K562 (cell line): ENCODE measurements at regions not wholly inside any gene's neighbourhood (a gene's known extent, or its start where the extent isn't known, plus 50 kb on each side); places are given as distances from the start of the nearest gene placed in this dataset.

Experiments
- ATAC-seq: fragments of 200-7000 bp; cut with Tn5 transposase; 3 replicates; pipeline ENCODE4 v1.9.1; 2020; ENCODE audit warnings: moderate library complexity
- BruUV-seq: library from RNA; stranded (reverse); fragments of 400-500 nt; replicated peaks from 2 replicates; lab custom pipeline; 2021; lab: Mats Ljungman, UMichigan
- CTCF ChIA-PET: fragments of 300-600 bp; formaldehyde crosslinking; extraction: SDS; loops from one replicate; lab custom pipeline; 2021; ENCODE audit warnings: low intra/inter-chr PET ratio; lab: Yijun Ruan, JAX
- POLR2A ChIA-PET: fragments of 300-600, 350-650 bp; sonication (Branson Sonifier 250); formaldehyde crosslinking; extraction: SDS; loops from one replicate; lab custom pipeline; 2021; ENCODE audit warnings: antibody characterized with exemption, inconsistent platforms; lab: Yijun Ruan, JAX
- DNase-seq, 4 experiments: peaks; one replicate each; pipeline versions ENCODE4 v3.0.0 to v3.0.0-alpha.2; 2011 to 2018; ENCODE audit warnings: low spot score in 3 of 4, mixed read lengths in 3 of 4; ENCODE audit errors: extremely low read depth in 1 of 4
- FAIRE-seq: peaks from 2 replicates; lab custom pipeline; 2011; peaks lifted over from hg19 to GRCh38; lab: Jason Lieb, UNC
- H2AFZ ChIP-seq: 2 replicates; pipeline ENCODE4 v1.6.0; 2011; ENCODE audit warnings: low read depth, low read length, control low read depth, inconsistent platforms
- H3K27ac ChIP-seq: fragments of 200-600 bp; 3 replicates; pipeline ENCODE4 v1.8.0; 2011; ENCODE audit warnings: low read depth, mild to moderate bottlenecking, control low read depth, inconsistent platforms, low read length, moderate library complexity, mixed read lengths; ENCODE audit errors: extremely low read depth
- H3K27me3 ChIP-seq, 2 experiments: fragments of 300-600 bp in 1 of 2; 2 replicates in 1 of 2; 3 replicates in 1 of 2; pipeline versions ENCODE4 v1.6.0 to v1.8.0; 2011; ENCODE audit warnings: inconsistent platforms in 2 of 2, low read length in 2 of 2, mild to moderate bottlenecking in 1 of 2, mixed read lengths in 1 of 2, moderate library complexity in 1 of 2; ENCODE audit not compliant: control insufficient read depth in 2 of 2, insufficient read depth in 2 of 2
- H3K36me3 ChIP-seq: fragments of 300-600 bp; 3 replicates; pipeline ENCODE4 v1.8.0; 2011; ENCODE audit warnings: mild to moderate bottlenecking, low read length, inconsistent platforms; ENCODE audit not compliant: control insufficient read depth, insufficient read depth
- H3K4me1 ChIP-seq, 2 experiments: fragments of 200-600 bp in 1 of 2; replicated peaks in 1 of 2; 2 replicates in 1 of 2; 3 replicates in 1 of 2; pipeline versions ENCODE4 v1.5.1 to v1.8.0; 2011; ENCODE audit warnings: inconsistent platforms in 2 of 2, low read length in 2 of 2, mild to moderate bottlenecking in 1 of 2, mixed read lengths in 1 of 2, moderate library complexity in 1 of 2; ENCODE audit not compliant: control insufficient read depth in 2 of 2, insufficient read depth in 2 of 2
- H3K4me2 ChIP-seq: 2 replicates; pipeline ENCODE4 v1.6.1; 2011; ENCODE audit warnings: low read length, control low read depth, inconsistent platforms, mixed read lengths; ENCODE audit not compliant: insufficient read depth
- H3K4me3 ChIP-seq: fragments of 200-600 bp; sonication (generic), shearing (Covaris generic); 2 replicates; pipeline ENCODE4 v1.5.1; 2016; ENCODE audit warnings: control low read depth, inconsistent platforms
- H3K79me2 ChIP-seq: fragments of 200-600 bp; 3 replicates; pipeline ENCODE4 v1.8.0; 2011; ENCODE audit warnings: low read length, inconsistent platforms; ENCODE audit not compliant: control insufficient read depth, insufficient read depth
- H3K9ac ChIP-seq, 2 experiments: 2 replicates each; pipeline versions ENCODE4 v1.6.0 to v1.6.1; 2011; ENCODE audit warnings: low read depth in 2 of 2, low read length in 2 of 2, control low read depth in 1 of 2, inconsistent platforms in 1 of 2, mild to moderate bottlenecking in 1 of 2, mixed read lengths in 1 of 2; ENCODE audit not compliant: insufficient read depth in 1 of 2
- H3K9me1 ChIP-seq: one replicate; pipeline ENCODE4 v1.6.0; 2011; ENCODE audit warnings: inconsistent platforms, mild to moderate bottlenecking, low read length, moderate library complexity; ENCODE audit not compliant: control insufficient read depth, insufficient read depth
- H3K9me3 ChIP-seq: replicated peaks from 2 replicates; pipeline ENCODE4 v1.5.1; 2011; ENCODE audit warnings: low read depth, low read length, inconsistent platforms; ENCODE audit not compliant: control insufficient read depth, insufficient read depth
- H4K20me1 ChIP-seq: replicated peaks from 2 replicates; pipeline ENCODE4 v1.6.1; 2011; ENCODE audit warnings: low read length, inconsistent platforms, mixed read lengths; ENCODE audit not compliant: control insufficient read depth, insufficient read depth
- ATF7 ChIP-seq: fragments of 450-650 bp; IDR thresholded peaks from 2 replicates; pipeline ENCODE4 v1.7.1; 2014; ENCODE audit warnings: mild to moderate bottlenecking, moderate library complexity
- ETV1 ChIP-seq: fragments of 450-650 bp; conservative IDR thresholded peaks from 2 replicates; pipeline ENCODE4 v1.6.1; 2016; ENCODE audit warnings: missing genetic modification characterization, control low read depth, low read depth, missing compliant biosample characterization
- KDM1A ChIP-seq, 2 experiments: fragments of 450-650 bp; IDR thresholded peaks; 2 replicates each; pipeline ENCODE4 v1.6.1; 2016; ENCODE audit warnings: mild to moderate bottlenecking in 2 of 2
- MYC ChIP-seq, 2 experiments: fragments of 250-450 bp in 1 of 2; sonication (Bioruptor Pico) in 1 of 2; IDR thresholded peaks; 2 replicates each; pipeline versions ENCODE4 v1.5.1 to v1.6.1; 2012 to 2021; ENCODE audit warnings: low read depth in 2 of 2, borderline replicate concordance in 1 of 2, improper control_type of control experiment in 1 of 2, low read length in 1 of 2, mild to moderate bottlenecking in 1 of 2, moderate library complexity in 1 of 2
- RBM17 ChIP-seq: fragments of 200-400 bp; formaldehyde crosslinking; IDR thresholded peaks from 2 replicates; pipeline ENCODE4 v1.6.1; 2017; ENCODE audit warnings: low read depth, mild to moderate bottlenecking, low read length, borderline replicate concordance
- SAFB ChIP-seq: fragments of 200-400 bp; formaldehyde crosslinking; IDR thresholded peaks from 2 replicates; pipeline ENCODE4 v1.6.1; 2017; ENCODE audit warnings: low read depth, low read length, borderline replicate concordance
- STAG1 ChIP-seq: sonication (generic); formaldehyde crosslinking; IDR thresholded peaks from 2 replicates; pipeline ENCODE4 v1.5.0; 2020; ENCODE audit warnings: missing genetic modification reagents, borderline replicate concordance
- TEAD2 ChIP-seq: fragments of 450-650 bp; IDR thresholded peaks from 2 replicates; pipeline ENCODE4 v1.6.1; 2016; ENCODE audit warnings: missing genetic modification characterization, control low read depth, missing compliant biosample characterization
- TGIF2 ChIP-seq: sonication (generic); formaldehyde crosslinking; IDR thresholded peaks from 2 replicates; pipeline ENCODE4 v1.8.1; 2022; ENCODE audit warnings: mild to moderate bottlenecking, missing genetic modification reagents, moderate library complexity
- ZNF311 ChIP-seq: fragments of 250-450 bp; sonication (Bioruptor Pico); IDR thresholded peaks from 2 replicates; pipeline ENCODE4 v1.4.0; 2020; ENCODE audit warnings: mild to moderate bottlenecking, moderate library complexity
- ZNF436 ChIP-seq: fragments of 250-450, 450-650 bp; sonication (Bioruptor Pico); formaldehyde crosslinking; IDR thresholded peaks from 2 replicates; pipeline ENCODE4 v1.7.0; 2020; ENCODE audit warnings: mild to moderate bottlenecking
- WGBS: fragments of 100-300 bp; shearing (Covaris generic); methylation state at CpG from one replicate; pipeline ENCODE4 v1.1.6; 2016; ENCODE audit warnings: low coverage, mixed read lengths; ENCODE audit not compliant: insufficient coverage; ENCODE audit errors: missing lambda C conversion rate; 5-methylcytosine and 5-hydroxymethylcytosine counted together
- in situ Hi-C: fragments of 300-500 bp; cut with MboI; formaldehyde crosslinking; loops from 4 replicates; pipeline ENCODE4 v1.15.0; 2018; ENCODE audit warnings: inconsistent platforms, mixed read lengths
- intact Hi-C: fragments of 100-400 bp; cut with micrococcal nuclease; formaldehyde crosslinking; loops from 2 replicates; pipeline ENCODE4 v1.14.2; 2022
- TF ChIP-seq, protein P1 (sequence below): fragments of 450-650 bp; formaldehyde crosslinking; IDR thresholded peaks from 2 replicates; pipeline ENCODE4 v1.4.0; 2020; ENCODE audit warnings: mild to moderate bottlenecking
- TF ChIP-seq, protein P2 (sequence below): sonication (generic); formaldehyde crosslinking; IDR thresholded peaks from 2 replicates; pipeline ENCODE4 v1.5.0; 2020; ENCODE audit warnings: missing genetic modification reagents
- TF ChIP-seq, protein P3 (sequence below): fragments of 250-450 bp; sonication (Bioruptor Pico); IDR thresholded peaks from 2 replicates; pipeline ENCODE4 v1.8.0; 2022; ENCODE audit warnings: inconsistent platforms, mild to moderate bottlenecking, moderate library complexity, borderline replicate concordance

DNA sequence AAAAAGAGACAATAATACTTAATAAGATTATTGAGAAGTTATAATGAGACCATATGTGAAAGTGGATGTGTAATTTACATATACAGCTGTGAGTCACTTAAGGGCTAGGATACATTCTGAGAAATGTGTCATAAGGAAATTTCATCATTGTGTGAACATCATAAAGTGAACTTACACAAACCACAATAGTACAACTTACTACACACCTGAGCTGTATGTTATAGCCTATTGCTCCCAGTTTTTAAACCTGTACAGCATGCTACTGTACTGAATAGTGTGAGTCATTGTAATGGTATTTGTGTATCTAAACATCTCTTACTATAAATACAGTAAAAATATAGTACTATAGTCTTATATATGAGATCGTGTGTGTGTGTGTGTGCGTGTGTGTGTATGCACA lies 1420.3 kb upstream of the PIK3C3 start (continued):
- TF ChIP-seq ZNF311 (CRISPR knock-in tag) (no peak), ATF7 (no peak), STAG1 (CRISPR knock-in tag) (no peak), TGIF2 (CRISPR knock-in tag) (no peak), TEAD2 (tag) (no peak)
- TF ChIP-seq, protein P1, sequence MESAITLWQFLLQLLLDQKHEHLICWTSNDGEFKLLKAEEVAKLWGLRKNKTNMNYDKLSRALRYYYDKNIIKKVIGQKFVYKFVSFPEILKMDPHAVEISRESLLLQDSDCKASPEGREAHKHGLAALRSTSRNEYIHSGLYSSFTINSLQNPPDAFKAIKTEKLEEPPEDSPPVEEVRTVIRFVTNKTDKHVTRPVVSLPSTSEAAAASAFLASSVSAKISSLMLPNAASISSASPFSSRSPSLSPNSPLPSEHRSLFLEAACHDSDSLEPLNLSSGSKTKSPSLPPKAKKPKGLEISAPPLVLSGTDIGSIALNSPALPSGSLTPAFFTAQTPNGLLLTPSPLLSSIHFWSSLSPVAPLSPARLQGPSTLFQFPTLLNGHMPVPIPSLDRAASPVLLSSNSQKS, result no peak
- TF ChIP-seq, protein P2, sequence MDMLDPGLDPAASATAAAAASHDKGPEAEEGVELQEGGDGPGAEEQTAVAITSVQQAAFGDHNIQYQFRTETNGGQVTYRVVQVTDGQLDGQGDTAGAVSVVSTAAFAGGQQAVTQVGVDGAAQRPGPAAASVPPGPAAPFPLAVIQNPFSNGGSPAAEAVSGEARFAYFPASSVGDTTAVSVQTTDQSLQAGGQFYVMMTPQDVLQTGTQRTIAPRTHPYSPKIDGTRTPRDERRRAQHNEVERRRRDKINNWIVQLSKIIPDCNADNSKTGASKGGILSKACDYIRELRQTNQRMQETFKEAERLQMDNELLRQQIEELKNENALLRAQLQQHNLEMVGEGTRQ (CRISPR knock-in tag), result no peak
- TF ChIP-seq, all 486 proteins: peak for 0

DNA sequence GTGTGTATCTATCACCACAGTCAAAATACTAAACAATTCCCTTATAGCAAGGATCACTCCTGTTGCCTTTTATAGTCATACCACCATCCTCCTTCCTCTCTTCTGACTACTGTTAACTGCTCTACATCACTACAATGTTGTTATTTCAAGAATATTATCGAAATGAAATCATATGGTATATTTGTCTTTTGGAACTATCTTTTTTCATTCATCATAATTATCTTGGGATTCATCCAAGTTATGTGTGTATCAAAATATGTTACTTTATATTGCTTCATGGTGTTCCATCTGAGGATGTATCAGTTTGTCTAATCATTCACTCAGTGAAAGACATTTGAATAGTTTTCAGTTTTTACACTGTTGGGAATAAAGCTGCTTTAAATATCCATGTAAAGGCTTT lies 1423.0 kb upstream of the PIK3C3 start:
- ATAC-seq (no peak), FAIRE-seq (no peak), DNase-seq (no peak)
- Histone ChIP-seq H3K36me3 (no peaks in the 10 kb centered on the region), H3K4me2 (no peak overlapping the region), H3K9ac (no peak overlapping the region), H3K4me1 (no peaks in the 10 kb centered on the region), H3K9me1 (no peaks in the 10 kb centered on the region), H3K27ac (no peak overlapping the region), H3K27me3 (no peaks in the 10 kb centered on the region), H3K4me3 (no peak overlapping the region), H2AFZ (no peak overlapping the region), H3K79me2 (no peaks in the 10 kb centered on the region), H4K20me1 (no peaks in the 10 kb centered on the region), H3K9me3 (no peaks in the 10 kb centered on the region)
- in situ Hi-C loops (no loop called here), intact Hi-C loops (no loop called here)
- CTCF ChIA-PET, result no interaction called here
- POLR2A ChIA-PET, result no interaction called here
- 0% methylated on average over 1 of the region's 1 CpG for WGBS
- no TSS peak for BruUV-seq
- TF ChIP-seq SAFB (no peak), RBM17 (no peak), ZNF436 (CRISPR knock-in tag) (no peak), ETV1 (tag) (no peak), KDM1A (IDR thresholded peaks at IDR 0.05) (no peak), MYC (IDR thresholded peaks at IDR 0.05; ENCODE audit: low read depth, low read length) (no peak), MYC (CRISPR knock-in tag; IDR thresholded peaks at IDR 0.05; ENCODE audit: borderline replicate concordance, low read depth) (no peak)
- TF ChIP-seq, protein P3, sequence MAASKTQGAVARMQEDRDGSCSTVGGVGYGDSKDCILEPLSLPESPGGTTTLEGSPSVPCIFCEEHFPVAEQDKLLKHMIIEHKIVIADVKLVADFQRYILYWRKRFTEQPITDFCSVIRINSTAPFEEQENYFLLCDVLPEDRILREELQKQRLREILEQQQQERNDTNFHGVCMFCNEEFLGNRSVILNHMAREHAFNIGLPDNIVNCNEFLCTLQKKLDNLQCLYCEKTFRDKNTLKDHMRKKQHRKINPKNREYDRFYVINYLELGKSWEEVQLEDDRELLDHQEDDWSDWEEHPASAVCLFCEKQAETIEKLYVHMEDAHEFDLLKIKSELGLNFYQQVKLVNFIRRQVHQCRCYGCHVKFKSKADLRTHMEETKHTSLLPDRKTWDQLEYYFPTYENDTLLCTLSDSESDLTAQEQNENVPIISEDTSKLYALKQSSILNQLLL (CRISPR knock-in tag), result no peak
